Hepatocyte (in vitro differentiated cells): ENCODE measurements at regions not wholly inside any gene's neighbourhood (a gene's known extent, or its start where the extent isn't known, plus 50 kb on each side); places are given as distances from the start of the nearest gene placed in this dataset.

ENCODE experiments used
- DNase-seq: peaks from one replicate; pipeline ENCODE4 v3.0.0-alpha.2; 2016; ENCODE audit warnings: low spot score
- H2AFZ ChIP-seq: fragments of 200-600 bp; sonication (generic); 2 replicates; pipeline ENCODE4 v1.6.0; 2016; ENCODE audit warnings: antibody characterized with exemption, mild to moderate bottlenecking
- H3K27ac ChIP-seq: fragments of 200-600 bp; sonication (generic); 2 replicates; pipeline ENCODE4 v1.5.1; 2016; ENCODE audit warnings: mild to moderate bottlenecking
- H3K27me3 ChIP-seq: fragments of 200-600 bp; sonication (generic); 2 replicates; pipeline ENCODE4 v1.6.1; 2016
- H3K36me3 ChIP-seq: fragments of 200-600 bp; sonication (generic); replicated peaks from 2 replicates; pipeline ENCODE4 v1.5.1; 2016; ENCODE audit warnings: low read depth; ENCODE audit not compliant: insufficient read depth
- H3K4me1 ChIP-seq: fragments of 200-600 bp; sonication (generic); 2 replicates; pipeline ENCODE4 v1.5.1; 2016; ENCODE audit warnings: mild to moderate bottlenecking, moderate library complexity; ENCODE audit not compliant: insufficient read depth
- H3K4me2 ChIP-seq: fragments of 200-600 bp; sonication (generic); 2 replicates; pipeline ENCODE4 v1.6.0; 2016
- H3K4me3 ChIP-seq: fragments of 200-600 bp; sonication (generic); 2 replicates; pipeline ENCODE4 v1.5.1; 2016; ENCODE audit warnings: mild to moderate bottlenecking
- H3K79me2 ChIP-seq: fragments of 200-600 bp; sonication (generic); 2 replicates; pipeline ENCODE4 v1.6.0; 2017; ENCODE audit warnings: mild to moderate bottlenecking
- H3K9me2 ChIP-seq: fragments of 200-600 bp; sonication (generic); replicated peaks from 2 replicates; pipeline ENCODE4 v1.6.0; 2017; ENCODE audit warnings: mild to moderate bottlenecking; ENCODE audit not compliant: insufficient read depth
- H3K9me3 ChIP-seq: fragments of 200-600 bp; sonication (generic); 2 replicates; pipeline ENCODE4 v1.5.1; 2016; ENCODE audit warnings: low read depth, mild to moderate bottlenecking
- H4K20me1 ChIP-seq: fragments of 200-600 bp; sonication (generic); 2 replicates; pipeline ENCODE4 v1.6.0; 2016; ENCODE audit warnings: mild to moderate bottlenecking; ENCODE audit not compliant: insufficient read depth, poor library complexity, severe bottlenecking
- CTCF ChIP-seq: fragments of 200-600 bp; sonication (generic); IDR thresholded peaks from 2 replicates; pipeline ENCODE4 v1.5.1; 2016; ENCODE audit warnings: antibody characterized with exemption, mild to moderate bottlenecking; ENCODE audit not compliant: poor library complexity
- EZH2 ChIP-seq: fragments of 200-600 bp; sonication (generic); IDR thresholded peaks from 2 replicates; pipeline ENCODE4 v1.6.1; 2016; ENCODE audit warnings: antibody characterized with exemption, mild to moderate bottlenecking, borderline replicate concordance
- EZH2phosphoT487 ChIP-seq: fragments of 200-600 bp; sonication (generic); IDR thresholded peaks from one replicate; pipeline ENCODE4 v1.6.1; 2018; ENCODE audit warnings: antibody characterized with exemption, mild to moderate bottlenecking, low read depth, moderate library complexity; ENCODE audit not compliant: unreplicated experiment, severe bottlenecking
- WGBS: methylation state at CpG from one replicate; pipeline ENCODE4 v1.1.6; 2016; ENCODE audit warnings: low lambda C conversion rate; ENCODE audit errors: missing lambda C conversion rate; 5-methylcytosine and 5-hydroxymethylcytosine counted together

- H4K20me1 ChIP-seq = no peaks in the 10 kb centered on the region
- WGBS = 81% methylated on average over 2 of the region's 2 CpGs
- no peaks in the 10 kb centered on the region for H3K79me2 ChIP-seq
- no peak overlapping the region for H3K4me2 ChIP-seq
- H2AFZ ChIP-seq = no peak overlapping the region
- TF ChIP-seq EZH2phosphoT487 = no peak
- no peak for TF ChIP-seq CTCF
- TF ChIP-seq EZH2 = no peak
- H3K4me3 ChIP-seq = no peak overlapping the region
- no peaks in the 10 kb centered on the region for H3K36me3 ChIP-seq
- no peak overlapping the region for H3K27ac ChIP-seq
- no peaks in the 10 kb centered on the region for H3K9me3 ChIP-seq
- DNase-seq = no peak
- H3K27me3 ChIP-seq = no peaks in the 10 kb centered on the region
- H3K9me2 ChIP-seq = no peaks in the 10 kb centered on the region
- H3K4me1 ChIP-seq = no peaks in the 10 kb centered on the region
Measured at GRCh38 chr10:94103192-94103591, 109.5 kb downstream of the PLCE1 start.

- Histone ChIP-seq H3K36me3 (no peaks in the 10 kb centered on the region), H4K20me1 (no peaks in the 10 kb centered on the region), H3K27me3 (no peaks in the 10 kb centered on the region), H3K9me3 (no peaks in the 10 kb centered on the region), H3K4me1 (no peaks in the 10 kb centered on the region), H3K79me2 (no peaks in the 10 kb centered on the region), H3K9me2 (no peaks in the 10 kb centered on the region), H2AFZ (no peak overlapping the region), H3K4me2 (no peak overlapping the region), H3K27ac (peak overlapping the region; percentile 47), H3K4me3 (no peak overlapping the region)
- DNase-seq = peak; percentile 28
- TF ChIP-seq EZH2 (no peak), CTCF (no peak), EZH2phosphoT487 (no peak)
- WGBS = 68% methylated on average over 4 of the region's 4 CpGs
Measured at GRCh38 chr10:94103801-94104221, 110.1 kb downstream of the PLCE1 start.

- no peak for DNase-seq
- H4K20me1 ChIP-seq = no peaks in the 10 kb centered on the region
- H3K36me3 ChIP-seq = no peaks in the 10 kb centered on the region
- H2AFZ ChIP-seq = no peak overlapping the region
- no peaks in the 10 kb centered on the region for H3K27me3 ChIP-seq
- H3K9me2 ChIP-seq = no peaks in the 10 kb centered on the region
- H3K9me3 ChIP-seq = no peaks in the 10 kb centered on the region
- TF ChIP-seq EZH2phosphoT487 (no peak), CTCF (no peak), EZH2 (no peak)
- H3K4me3 ChIP-seq = no peak overlapping the region
- 69% methylated on average over 7 of the region's 7 CpGs for WGBS
- H3K27ac ChIP-seq = peak overlapping the region; percentile 47
- no peaks in the 10 kb centered on the region for H3K79me2 ChIP-seq
- no peaks in the 10 kb centered on the region for H3K4me1 ChIP-seq
- H3K4me2 ChIP-seq = peak overlapping the region; percentile 11
Measured at GRCh38 chr10:94104316-94105000, 110.7 kb downstream of the PLCE1 start.
